HG03432 (cell line): ENCODE measurements at regions not wholly inside any gene's neighbourhood (a gene's known extent, or its start where the extent isn't known, plus 50 kb on each side); places are given as distances from the start of the nearest gene placed in this dataset.
"Not testable (repeated sequence)": the region's sequence is repeated elsewhere in the genome, so short reads cannot be mapped to it uniquely, and the experiment has no call there.

Source experiments
- ATAC-seq: cut with Tn5 transposase; IDR thresholded peaks from one replicate; pipeline ENCODE4 v1.9.1; 2021; ENCODE audit warnings: mild to moderate bottlenecking, moderate library complexity; ENCODE audit not compliant: unreplicated experiment

DNA sequence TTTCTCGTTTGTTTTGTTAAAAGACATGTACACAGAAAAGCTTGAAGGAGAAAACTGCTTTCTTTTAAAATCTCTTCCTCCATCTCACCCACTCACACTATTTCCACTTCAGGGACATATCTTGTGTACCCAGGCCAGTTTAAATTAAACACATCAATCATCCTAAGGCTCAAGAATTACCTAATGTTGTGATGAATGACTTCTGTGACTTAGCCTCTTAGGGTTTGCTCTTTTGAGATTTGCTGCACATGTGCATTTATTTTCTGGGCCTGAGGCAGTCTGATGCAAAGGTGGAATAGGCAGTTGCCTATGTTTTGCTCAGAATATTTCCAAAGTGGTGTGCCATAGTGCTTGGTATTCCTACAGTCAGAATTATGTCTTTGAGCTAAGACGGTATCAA, 439.9 kb upstream of the CHD1 start:
- no peak for ATAC-seq

DNA sequence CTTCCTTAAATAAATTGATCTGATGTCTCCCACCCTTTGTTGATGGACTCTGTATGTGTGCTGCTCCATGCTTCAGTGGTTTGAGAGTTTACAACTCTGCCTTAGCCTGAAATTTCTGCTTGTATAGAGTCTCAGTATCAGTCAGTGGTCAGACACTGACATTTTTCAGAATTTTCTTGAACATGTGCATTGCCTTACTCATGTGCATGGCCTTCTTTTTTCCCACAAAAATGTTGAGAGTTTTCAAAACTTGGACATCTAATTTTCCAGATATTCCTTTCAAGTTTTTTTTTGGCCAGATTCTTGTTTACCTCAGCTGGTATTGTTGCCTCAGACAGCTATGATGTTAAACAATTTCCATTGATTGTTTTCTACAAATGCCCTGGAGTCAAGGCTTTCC, 427.1 kb upstream of the CHD1 start:
- ATAC-seq: no peak

DNA sequence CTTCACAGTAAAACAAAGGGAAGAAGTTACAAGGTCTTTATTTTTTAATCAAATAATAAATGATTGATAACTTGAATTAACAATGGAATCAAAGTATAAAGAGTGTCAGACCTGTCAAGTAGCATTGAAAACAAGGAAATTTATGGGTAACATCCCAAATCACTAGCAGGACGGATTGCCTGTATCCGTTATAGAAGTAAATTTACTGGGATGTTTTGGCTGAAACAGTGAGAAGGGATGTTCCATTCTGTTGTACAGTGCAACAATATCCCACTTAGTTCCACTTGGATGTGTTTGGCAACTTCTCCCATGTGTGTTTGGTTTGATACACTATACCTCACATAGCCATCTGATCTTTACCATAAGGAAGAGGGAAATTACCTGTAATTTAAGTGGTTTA, 421.0 kb upstream of the CHD1 start:
- ATAC-seq: no peak

DNA sequence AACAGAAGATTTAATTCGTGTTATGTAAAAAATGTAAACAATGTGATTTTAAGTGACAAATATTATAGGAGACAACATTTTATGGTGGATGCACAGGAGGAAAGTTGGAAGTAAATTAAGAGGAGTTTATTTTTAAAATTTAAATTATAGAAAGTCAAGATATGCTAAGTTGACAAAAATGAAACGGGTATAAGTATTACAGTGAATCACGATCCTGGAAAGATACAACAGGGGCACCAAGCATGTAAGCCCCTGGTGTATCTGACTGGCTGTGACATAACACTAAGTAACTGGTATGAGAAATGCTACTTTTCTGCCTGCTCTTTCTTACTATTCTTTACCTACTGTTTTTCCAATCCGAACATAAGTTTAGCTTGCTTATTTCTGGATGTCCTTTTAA, 419.8 kb upstream of the CHD1 start:
- ATAC-seq: no peak

DNA sequence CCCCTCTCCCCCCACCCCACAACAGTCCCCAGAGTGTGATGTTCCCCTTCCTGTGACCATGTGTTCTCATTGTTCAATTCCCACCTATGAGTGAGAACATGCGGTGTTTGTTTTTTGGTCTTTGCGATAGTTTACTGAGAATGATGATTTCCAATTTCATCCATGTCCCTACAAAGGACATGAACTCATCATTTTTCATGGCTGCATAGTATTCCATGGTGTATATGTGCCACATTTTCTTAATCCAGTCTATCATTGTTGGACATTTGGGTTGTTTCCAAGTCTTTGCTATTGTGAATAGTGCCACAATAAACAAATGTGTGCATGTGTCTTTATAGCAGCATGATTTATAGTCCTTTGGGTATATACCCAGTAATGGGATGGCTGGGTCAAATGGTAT, 411.0 kb upstream of the CHD1 start:
- ATAC-seq: not testable (repeated sequence)

DNA sequence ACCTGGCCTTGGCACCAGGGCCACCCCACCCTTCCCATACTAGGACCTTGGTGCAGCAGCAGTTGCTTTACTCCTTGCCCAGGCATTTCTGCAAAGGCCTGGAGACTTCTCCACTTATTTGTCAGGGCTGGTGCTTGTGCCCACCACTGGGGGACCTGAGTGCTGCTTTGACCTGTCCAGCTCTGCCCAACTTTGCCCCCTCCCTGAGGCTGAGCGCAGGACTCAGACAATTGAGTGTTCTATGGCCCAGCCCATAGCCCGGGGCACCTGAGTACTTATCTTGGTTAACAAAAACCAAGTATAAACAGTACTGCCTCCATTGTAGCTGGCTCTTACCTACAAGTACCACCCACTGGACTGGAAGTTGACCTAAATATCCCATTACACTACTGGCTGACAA, 406.1 kb upstream of the CHD1 start:
- ATAC-seq: no peak

DNA sequence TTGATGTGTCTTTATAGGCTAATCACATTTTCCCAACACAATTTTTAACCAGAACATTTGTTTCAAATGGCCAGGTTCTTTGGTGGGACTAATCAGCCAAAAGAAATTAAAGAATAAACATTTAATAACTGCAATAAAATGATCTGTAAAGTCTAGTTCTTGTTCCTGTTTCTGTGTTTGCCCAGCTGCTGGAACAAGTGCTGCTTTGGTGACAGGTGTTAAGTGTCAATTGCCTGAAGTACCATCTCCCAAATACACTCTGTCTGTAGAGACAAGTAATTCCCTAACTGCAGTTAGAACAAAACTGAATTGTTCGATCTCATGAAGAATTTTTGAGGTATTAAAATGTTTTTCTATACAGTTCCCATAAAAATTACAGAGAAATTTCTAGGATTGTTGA, 402.3 kb upstream of the CHD1 start:
- ATAC-seq: no peak

DNA sequence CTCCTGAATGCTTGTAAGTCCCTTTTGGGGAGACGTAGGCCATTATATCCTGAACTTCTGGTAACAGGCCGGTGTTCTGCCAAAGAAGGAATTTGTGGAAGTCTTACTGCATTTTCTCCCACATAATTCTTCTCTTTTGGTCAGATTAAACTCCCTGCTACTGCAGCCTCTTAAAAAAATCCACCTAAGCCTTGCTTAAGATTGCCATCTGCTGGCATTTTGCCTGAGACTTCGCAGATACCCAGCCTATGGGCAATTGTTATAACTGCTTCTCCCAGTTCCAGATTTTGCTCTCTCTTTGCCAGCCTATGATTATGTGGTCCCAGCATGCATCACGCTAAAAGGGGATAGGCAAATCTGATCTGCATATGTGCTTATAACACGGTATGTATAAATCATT, 391.6 kb upstream of the CHD1 start:
- no peak for ATAC-seq

DNA sequence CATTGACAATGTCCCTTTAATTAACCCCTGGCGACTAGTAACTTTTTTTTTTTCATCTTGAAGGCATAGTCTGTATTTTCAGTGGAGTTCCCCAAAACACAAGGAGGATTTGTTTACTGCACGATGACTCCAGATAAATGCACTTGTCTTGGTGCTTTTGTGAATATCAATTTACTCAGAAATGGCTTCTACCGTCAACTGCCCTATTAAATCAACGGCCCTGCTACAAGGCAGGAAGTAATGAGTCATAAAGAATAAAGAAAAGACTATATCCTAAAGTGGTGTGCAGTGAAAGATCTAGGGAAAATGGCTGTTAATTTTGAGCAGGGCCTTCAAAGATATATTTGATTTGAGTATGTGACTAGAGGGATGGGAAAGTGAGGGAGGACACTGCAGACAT, 388.3 kb upstream of the CHD1 start:
- no peak for ATAC-seq

DNA sequence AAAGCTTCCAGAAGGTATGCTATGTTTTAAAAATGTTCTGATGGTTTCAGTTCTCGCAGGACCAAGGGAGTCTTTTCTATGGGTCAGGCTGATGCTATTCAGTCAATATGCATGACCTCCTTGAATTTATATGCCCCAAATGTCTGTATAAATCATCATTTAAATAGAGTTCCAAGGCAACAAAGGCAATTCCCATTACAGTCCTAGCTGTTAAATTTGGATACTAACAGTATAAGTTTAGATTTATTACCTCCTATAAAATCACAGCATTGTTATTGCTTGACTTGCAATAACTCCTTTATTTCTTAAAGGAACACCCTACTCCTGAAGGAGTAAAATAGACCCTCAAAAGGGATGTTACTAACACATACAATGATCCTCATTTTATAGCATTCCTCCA, 387.7 kb upstream of the CHD1 start:
- no peak for ATAC-seq

DNA sequence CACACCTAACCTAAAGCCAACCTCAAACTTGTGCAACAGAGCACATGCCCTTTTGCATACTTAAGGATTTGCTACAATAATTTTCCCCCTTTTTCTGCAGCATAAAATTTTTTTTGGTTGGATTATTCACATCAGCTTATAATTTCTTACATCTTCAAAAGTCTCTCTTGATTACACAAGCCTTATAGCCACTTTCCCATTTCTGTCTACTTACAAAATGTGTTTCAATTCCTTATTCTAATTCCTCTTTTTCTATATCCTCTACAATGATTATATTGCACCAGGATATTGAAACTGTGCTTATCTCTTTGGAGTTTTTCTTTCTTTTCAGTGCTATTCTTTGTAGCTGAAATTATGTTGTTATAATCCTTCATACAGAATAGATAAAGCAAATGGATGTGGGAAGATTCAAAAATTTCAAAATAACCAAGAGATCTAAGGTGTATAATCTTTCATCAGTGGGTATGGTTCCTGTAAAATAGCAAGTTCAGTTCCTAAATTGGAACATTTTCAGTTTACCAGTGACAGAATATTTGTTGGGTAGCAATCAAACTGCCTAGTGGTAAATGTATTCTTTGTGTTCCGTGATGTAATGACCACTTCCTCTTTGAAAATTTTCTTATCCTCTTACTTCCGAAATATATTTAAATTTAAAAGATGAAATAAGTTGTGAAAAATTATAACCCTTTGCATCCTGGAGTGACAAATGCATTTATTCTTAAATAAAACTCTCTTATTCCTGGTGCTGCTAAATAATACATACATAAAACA, 386.8 kb upstream of the CHD1 start:
- ATAC-seq: no peak

DNA sequence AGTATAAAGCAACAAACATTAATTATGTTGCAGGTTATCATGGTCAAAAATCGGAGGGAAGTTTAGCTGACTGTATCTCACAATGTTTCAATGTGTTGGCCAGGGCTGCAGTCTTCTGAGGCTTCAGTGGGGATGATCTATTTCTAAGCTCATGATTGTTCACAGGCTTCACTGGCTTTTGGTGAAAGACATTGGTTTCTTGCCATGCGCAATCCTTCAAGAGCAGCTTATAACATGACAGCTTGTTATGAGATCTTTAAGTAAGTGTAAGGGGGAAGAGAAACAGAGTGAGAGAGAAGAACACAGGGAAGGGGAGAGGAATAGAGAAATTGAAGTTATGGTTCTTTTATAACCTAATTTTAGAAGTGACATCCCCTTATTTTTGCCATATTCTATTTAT, 385.9 kb upstream of the CHD1 start:
- ATAC-seq: no peak

DNA sequence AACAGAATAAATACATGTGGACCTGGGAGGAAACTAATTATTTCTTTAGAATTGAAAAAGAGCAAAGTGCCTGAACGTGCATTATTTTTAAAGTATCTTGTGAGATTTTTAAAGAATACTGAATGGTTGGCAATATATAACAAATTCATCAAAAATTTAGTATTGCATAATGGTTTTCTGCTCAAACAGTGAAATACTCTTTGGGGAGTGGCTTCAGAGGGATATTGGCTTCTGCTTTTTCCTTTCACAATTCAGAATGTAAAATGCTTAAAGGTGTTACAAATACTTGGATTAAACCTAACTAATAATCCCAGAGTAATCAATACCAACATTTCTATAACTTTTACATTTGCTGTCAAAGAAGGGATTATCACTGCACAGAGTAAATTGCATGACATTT, 379.3 kb upstream of the CHD1 start:
- ATAC-seq: no peak

DNA sequence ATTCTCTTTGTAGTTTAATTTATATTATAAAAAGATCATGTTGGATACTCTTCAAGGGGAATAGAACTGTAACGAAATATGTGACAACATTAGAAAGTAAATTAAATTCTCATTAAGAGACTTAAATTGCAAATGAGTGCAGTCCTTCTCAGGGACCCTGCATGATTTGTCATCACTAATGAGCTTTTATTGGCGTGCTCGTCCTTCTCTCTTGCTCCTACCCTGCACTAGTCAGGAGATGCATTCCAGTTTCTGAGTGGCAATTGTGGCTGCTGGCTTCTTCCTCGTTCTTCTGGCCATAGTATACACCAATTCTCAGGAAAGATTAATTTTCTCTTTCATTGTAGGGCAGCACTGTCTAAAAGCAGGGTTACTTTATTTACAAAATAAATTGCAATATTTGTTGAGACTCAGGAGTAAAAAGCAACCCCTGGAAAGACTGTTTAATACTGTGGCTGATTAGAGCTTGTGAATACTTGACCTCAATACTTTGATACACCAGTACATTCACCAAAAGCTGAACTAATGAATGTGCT, 376.3 kb upstream of the CHD1 start:
- no peak for ATAC-seq

DNA sequence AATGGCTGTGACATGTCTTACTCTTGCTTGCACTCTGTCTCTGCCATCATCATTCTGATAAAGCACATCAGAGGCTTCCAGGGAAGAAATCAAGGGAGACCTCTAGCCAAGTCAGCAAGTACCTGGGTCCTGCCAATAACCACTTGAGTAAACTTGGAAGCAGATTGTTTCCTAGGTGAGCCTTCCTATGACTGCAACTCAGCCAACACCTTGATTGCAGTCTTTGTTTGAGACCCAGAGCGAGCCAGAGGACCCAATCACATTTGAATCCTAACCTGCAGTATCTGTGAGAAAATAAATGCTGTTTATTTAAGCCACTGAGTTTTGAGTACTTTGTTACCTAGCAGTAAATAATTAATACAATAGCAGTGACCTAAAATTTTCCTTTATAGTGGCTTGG, 356.8 kb upstream of the CHD1 start:
- no peak for ATAC-seq

DNA sequence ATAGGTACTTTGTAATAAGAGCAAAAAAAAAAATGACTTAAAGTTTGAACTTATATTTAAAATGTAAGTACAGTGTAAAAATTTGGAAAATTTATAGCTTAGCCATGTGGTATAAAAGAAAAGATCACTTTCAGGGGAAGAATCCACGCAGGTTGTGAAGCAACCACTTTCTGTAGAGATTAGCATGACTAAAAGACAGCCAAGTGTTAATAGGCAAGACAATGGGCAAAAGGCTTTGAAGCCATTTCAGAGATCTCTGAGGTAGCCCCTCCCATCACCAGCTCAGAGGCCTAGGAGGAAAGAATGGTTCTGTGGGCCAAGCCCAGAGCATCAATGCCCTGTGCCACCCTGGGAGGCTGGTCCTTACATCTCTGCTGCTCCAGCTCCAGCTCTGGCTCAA, 346.3 kb upstream of the CHD1 start:
- no peak for ATAC-seq

DNA sequence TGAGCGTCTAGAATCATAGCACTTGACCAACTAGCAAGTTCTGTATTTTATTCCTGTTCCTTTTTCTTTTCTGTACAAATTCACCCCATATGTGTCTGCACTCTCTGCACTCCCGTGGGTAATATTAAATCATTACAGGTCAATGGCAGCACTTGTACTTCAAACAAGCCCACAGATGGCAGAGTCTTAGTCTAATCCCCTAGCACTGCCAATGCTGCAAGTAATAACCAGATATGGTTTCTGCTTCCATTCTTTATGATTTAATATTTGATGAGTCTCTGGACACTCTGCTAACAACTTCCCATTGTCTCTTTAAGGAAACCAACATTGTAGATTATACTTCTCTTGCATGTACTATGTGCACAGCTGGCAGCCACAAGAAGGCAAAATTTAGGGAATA, 343.8 kb upstream of the CHD1 start:
- no peak for ATAC-seq

DNA sequence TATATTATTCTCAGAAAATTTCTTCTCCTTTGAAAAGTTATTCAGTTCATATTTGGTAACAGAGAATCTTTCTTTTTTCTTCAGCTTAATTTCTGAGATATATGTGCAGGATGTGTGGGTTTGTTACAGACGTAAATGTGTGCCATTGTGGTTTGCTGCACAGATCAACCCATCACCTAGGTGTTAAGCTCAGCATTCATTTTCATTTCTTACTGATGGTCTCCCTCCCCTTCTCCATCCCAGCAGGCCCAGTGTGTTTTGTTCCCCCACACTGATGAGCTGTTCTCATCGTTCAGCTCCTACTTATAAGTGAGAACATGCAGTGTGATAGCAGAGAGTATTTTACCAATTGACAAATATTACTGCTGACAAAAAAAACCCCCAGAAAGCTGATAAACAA, 330.0 kb upstream of the CHD1 start:
- no peak for ATAC-seq

DNA sequence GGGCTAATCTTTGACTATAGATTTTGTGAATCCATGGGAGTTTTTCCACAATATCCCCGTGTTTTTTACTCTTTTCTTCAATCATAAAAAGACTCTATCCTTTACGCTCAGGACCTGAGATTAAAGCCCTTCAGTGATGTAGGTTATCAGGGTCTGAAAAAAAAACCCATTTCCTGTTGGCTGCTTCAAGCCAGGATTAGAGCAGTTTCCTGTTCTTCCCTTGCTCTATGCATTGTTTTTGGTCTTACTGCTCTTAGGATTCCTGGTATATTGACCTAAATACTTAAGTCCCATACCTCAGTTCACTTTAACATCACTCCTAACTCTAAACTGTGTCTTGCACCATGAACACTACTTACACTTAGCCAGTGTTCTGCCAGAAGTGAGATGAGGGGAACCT, 319.3 kb upstream of the CHD1 start:
- ATAC-seq: no peak

DNA sequence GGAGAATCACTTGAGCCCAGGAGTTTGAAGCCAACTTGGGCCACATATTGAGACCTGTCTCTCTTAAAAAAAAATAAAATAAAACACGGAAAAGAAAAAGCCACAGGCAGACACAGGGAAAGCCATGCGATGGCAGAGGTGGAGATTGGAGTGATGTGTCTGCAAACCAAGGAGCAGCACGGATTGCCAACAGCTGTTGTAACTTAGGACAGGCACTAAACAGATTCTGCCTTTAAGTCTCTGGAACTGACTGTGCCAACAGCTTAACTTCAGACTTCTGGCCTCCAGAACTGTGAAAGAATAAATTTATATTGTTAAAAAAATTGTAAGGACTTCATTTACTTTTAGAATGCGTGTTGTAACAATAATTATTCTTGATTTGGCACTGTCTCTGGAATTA, 318.5 kb upstream of the CHD1 start:
- no peak for ATAC-seq

DNA sequence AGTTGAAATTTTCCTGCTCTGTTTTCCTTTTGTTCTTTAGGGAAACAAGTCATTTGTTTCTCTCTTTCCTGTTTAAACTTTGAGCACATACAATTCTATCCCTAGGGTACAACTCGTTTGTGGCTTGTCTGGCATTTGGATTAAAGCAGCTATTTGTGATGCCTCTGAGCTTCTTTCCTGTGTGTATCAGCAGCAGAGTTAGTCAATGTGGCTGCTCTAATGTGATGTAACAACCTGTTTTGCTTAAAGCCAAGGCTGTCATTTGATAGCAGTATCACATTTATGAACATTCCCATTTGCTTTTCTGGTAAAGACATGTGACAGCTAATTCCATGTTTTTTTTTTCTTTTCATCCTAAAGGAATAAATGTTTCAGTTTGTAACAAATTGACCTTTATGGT, 314.3 kb upstream of the CHD1 start:
- ATAC-seq: no peak

DNA sequence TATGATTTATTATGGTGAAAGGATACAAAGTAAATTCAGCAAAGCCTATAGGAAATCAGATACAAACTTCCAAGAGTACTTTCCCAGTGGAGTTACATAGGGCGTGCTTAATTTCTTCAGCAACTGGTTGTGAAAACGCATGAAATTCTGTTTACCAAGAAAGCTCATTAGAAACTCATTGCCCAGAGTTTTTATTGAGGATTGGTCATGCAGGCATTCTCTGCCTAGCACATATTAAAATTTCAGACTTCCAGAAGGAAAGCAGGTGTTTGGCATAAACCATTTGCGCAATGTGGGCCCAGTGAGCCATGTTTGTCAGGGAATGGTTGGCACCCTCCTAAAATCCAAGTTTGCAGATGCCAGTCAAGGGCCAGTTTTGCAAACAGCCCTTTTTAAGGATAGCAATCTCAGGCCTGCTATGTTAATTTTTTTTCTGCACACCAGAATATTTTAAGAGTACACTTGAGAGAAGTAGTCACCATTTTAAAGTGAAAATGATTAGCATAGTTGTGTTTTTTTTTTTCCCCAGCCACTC, 311.1 kb upstream of the CHD1 start:
- no peak for ATAC-seq

DNA sequence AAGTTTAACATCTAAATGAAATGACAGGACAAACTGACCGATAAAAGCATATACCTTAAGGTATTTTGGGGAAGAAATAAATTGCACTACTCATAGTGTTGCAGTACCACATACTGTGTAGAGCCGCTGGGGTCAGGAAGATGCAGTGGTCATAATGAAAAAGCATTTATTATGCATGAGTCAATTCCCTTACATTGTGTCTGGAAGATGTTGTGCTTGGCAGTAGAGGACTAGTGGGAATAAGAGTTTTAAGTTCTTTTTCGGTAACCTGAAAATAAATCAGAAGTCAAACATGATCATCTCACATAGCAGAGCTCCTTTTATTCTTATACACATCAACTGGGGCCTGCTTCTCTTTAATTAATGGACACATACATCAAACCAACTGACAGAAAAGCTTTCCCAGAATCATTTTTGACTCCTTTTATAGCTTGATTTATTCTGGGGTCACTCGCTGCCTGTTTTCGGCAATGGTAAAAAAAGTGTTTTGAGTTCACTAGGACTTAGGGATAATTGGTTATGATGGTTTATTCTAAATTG, 262.5 kb upstream of the CHD1 start:
- no peak for ATAC-seq
